SK-N-SH treated with all-trans-retinoic acid at 6 μM for 48 hours (cell line): ENCODE measurements at regions not wholly inside any gene's neighbourhood (a gene's known extent, or its start where the extent isn't known, plus 50 kb on each side); places are given as distances from the start of the nearest gene placed in this dataset.

ENCODE experiments used
- ARNTL ChIP-seq: fragments of 450-650 bp; formaldehyde crosslinking; IDR thresholded peaks from 2 replicates; pipeline ENCODE4 v1.5.0; 2020; ENCODE audit warnings: low read depth, mild to moderate bottlenecking, moderate library complexity, borderline replicate concordance
- CSDC2 ChIP-seq: fragments of 250-450 bp; sonication (Bioruptor Pico); IDR thresholded peaks from 2 replicates; pipeline ENCODE4 v1.5.0; 2020; ENCODE audit warnings: mild to moderate bottlenecking, moderate library complexity
- ISL1 ChIP-seq: fragments of 250-450 bp; sonication (Bioruptor Pico); IDR thresholded peaks from 2 replicates; pipeline ENCODE4 v2.1.2; 2022; ENCODE audit warnings: mild to moderate bottlenecking, moderate library complexity
- PPARA ChIP-seq: fragments of 250-450 bp; sonication (Bioruptor Pico); IDR thresholded peaks from 2 replicates; pipeline ENCODE4 v1.5.0; 2020; ENCODE audit warnings: mild to moderate bottlenecking, borderline replicate concordance
- SNAI2 ChIP-seq: fragments of 250-450 bp; sonication (Bioruptor Pico); IDR thresholded peaks from 2 replicates; pipeline ENCODE4 v1.5.0; 2020; ENCODE audit warnings: mild to moderate bottlenecking, moderate library complexity
- ZNF565 ChIP-seq: fragments of 450-650 bp; formaldehyde crosslinking; conservative IDR thresholded peaks from 2 replicates; pipeline ENCODE4 v1.5.0; 2020; ENCODE audit warnings: low read depth, mild to moderate bottlenecking, moderate library complexity
- TF ChIP-seq, protein P1 (sequence below): fragments of 250-450 bp; sonication (Bioruptor Pico); IDR thresholded peaks from 2 replicates; pipeline ENCODE4 v1.8.0; 2020; ENCODE audit warnings: mild to moderate bottlenecking, moderate library complexity, borderline replicate concordance
- TF ChIP-seq, protein P2 (sequence below): fragments of 250-450 bp; sonication (Bioruptor Pico); IDR thresholded peaks from 2 replicates; pipeline ENCODE4 v1.8.0; 2021; ENCODE audit warnings: low read depth, mild to moderate bottlenecking, moderate library complexity, borderline replicate concordance
- TF ChIP-seq, protein P3 (sequence below): fragments of 250-450 bp; sonication (Bioruptor Pico); IDR thresholded peaks from 2 replicates; pipeline ENCODE4 v1.5.1; 2021; ENCODE audit warnings: mild to moderate bottlenecking, moderate library complexity

DNA sequence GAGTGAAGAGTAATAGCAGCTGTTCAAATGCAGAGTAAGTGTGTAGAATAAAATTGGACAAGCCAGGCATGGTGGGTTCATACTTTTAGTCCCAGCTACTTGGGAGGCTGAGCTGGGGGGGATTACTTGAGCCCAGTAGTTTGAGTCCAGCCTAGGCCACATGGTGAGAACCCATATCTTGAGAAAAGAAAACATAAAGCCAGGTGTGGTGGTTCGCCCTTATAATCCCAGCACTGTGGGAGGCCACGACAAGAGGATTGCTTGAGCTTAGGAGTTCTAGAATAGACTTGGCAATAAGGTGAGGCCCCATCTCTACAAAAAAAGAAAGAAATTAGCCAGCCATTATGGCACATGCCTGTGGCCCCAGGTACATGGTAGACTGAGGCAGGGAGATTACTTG, 1241.1 kb downstream of the UQCRFS1 start:
- no peak for TF ChIP-seq ARNTL (CRISPR knock-in tag)
- no peak for TF ChIP-seq ISL1 (CRISPR knock-in tag)
- no peak for TF ChIP-seq SNAI2
- TF ChIP-seq, protein P1, sequence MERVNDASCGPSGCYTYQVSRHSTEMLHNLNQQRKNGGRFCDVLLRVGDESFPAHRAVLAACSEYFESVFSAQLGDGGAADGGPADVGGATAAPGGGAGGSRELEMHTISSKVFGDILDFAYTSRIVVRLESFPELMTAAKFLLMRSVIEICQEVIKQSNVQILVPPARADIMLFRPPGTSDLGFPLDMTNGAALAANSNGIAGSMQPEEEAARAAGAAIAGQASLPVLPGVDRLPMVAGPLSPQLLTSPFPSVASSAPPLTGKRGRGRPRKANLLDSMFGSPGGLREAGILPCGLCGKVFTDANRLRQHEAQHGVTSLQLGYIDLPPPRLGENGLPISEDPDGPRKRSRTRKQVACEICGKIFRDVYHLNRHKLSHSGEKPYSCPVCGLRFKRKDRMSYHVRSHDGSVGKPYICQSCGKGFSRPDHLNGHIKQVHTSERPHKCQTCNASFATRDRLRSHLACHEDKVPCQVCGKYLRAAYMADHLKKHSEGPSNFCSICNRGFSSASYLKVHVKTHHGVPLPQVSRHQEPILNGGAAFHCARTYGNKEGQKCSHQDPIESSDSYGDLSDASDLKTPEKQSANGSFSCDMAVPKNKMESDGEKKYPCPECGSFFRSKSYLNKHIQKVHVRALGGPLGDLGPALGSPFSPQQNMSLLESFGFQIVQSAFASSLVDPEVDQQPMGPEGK (CRISPR knock-in tag): no peak
- TF ChIP-seq PPARA (CRISPR knock-in tag): no peak
- TF ChIP-seq, protein P2, sequence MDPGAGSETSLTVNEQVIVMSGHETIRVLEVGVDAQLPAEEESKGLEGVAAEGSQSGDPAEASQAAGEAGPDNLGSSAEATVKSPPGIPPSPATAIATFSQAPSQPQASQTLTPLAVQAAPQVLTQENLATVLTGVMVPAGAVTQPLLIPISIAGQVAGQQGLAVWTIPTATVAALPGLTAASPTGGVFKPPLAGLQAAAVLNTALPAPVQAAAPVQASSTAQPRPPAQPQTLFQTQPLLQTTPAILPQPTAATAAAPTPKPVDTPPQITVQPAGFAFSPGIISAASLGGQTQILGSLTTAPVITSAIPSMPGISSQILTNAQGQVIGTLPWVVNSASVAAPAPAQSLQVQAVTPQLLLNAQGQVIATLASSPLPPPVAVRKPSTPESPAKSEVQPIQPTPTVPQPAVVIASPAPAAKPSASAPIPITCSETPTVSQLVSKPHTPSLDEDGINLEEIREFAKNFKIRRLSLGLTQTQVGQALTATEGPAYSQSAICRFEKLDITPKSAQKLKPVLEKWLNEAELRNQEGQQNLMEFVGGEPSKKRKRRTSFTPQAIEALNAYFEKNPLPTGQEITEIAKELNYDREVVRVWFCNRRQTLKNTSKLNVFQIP (CRISPR knock-in tag): no peak
- TF ChIP-seq, protein P3, sequence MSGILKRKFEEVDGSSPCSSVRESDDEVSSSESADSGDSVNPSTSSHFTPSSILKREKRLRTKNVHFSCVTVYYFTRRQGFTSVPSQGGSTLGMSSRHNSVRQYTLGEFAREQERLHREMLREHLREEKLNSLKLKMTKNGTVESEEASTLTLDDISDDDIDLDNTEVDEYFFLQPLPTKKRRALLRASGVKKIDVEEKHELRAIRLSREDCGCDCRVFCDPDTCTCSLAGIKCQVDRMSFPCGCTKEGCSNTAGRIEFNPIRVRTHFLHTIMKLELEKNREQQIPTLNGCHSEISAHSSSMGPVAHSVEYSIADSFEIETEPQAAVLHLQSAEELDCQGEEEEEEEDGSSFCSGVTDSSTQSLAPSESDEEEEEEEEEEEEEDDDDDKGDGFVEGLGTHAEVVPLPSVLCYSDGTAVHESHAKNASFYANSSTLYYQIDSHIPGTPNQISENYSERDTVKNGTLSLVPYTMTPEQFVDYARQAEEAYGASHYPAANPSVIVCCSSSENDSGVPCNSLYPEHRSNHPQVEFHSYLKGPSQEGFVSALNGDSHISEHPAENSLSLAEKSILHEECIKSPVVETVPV (CRISPR knock-in tag): no peak
- no peak for TF ChIP-seq CSDC2
- no peak for TF ChIP-seq ZNF565 (CRISPR knock-in tag)
